T-helper 17 cell (primary cell): ENCODE measurements at regions not wholly inside any gene's neighbourhood (a gene's known extent, or its start where the extent isn't known, plus 50 kb on each side); places are given as distances from the start of the nearest gene placed in this dataset.

ENCODE experiments used
- ATAC-seq: fragments of 150-1000 bp; cut with Tn5 transposase; 2 replicates; pipeline ENCODE4 v1.10.0; 2021; ENCODE audit warnings: mild to moderate bottlenecking, moderate library complexity
- DNase-seq, 3 donors: peaks; one replicate each; pipeline versions ENCODE4 v3.0.0 to v3.0.0-alpha.2; 2020 to 2021
- H3K9me3 ChIP-seq: one replicate; pipeline ENCODE4 v1.7.0; 2013; ENCODE audit warnings: low read length, mild to moderate bottlenecking; ENCODE audit not compliant: control insufficient read depth, poor library complexity, severe bottlenecking
- H3K27ac Mint-ChIP-seq: one replicate; pipeline ENCODE4 v1.8.0; 2022; ENCODE audit warnings: mild to moderate bottlenecking, moderate library complexity, mixed read lengths
- H3K27me3 Mint-ChIP-seq: one replicate; pipeline ENCODE4 v1.8.0; 2022; ENCODE audit warnings: mixed read lengths
- H3K36me3 Mint-ChIP-seq: one replicate; pipeline ENCODE4 v1.8.0; 2022; ENCODE audit warnings: low read depth, mixed read lengths
- H3K4me1 Mint-ChIP-seq: one replicate; pipeline ENCODE4 v1.8.0; 2022; ENCODE audit warnings: mild to moderate bottlenecking, mixed read lengths
- H3K4me3 Mint-ChIP-seq: one replicate; pipeline ENCODE4 v1.8.0; 2022; ENCODE audit warnings: mild to moderate bottlenecking, moderate library complexity, mixed read lengths

DNA sequence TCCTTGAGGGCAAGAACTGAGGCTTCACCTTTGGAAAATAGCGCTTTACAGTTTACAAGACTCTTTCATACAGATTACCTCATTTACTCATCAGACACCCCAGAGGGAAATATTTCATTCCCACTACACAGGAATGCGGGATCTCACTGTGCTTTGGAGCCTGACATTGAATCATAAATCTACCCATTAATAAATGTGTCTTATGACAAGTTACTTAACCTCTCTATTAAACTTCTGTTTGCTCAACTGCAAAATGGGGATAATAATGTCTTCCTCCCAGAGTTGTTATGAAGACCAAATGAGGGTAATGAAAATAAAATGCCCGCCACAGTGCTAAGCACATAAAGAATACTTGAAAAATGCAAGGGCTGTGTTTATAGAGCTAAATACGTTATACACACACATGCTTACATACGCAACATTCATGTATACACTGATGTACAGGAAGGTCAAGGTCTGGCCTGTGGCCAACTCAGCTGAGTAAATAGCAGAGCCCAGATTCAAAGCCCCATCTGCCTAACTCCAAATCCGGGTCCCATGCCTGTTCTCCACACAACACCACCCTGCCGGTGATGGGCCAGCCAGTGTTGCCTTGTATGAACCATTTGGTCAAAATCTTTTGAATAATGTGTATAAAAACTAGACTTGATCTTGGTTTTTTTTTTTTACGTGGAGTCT is 56.6 kb upstream of the CALM2 start:
- Mint-ChIP-seq H3K36me3 (peaks cover 3% of the 10 kb centered on the region), H3K4me1 (no peaks in the 10 kb centered on the region), H3K27ac (no peak overlapping the region), H3K27me3 (peaks cover 40% of the 10 kb centered on the region), H3K4me3 (no peak overlapping the region)
- DNase-seq = no peak
- H3K9me3 ChIP-seq = no peaks in the 10 kb centered on the region
- ATAC-seq = no peak

DNA sequence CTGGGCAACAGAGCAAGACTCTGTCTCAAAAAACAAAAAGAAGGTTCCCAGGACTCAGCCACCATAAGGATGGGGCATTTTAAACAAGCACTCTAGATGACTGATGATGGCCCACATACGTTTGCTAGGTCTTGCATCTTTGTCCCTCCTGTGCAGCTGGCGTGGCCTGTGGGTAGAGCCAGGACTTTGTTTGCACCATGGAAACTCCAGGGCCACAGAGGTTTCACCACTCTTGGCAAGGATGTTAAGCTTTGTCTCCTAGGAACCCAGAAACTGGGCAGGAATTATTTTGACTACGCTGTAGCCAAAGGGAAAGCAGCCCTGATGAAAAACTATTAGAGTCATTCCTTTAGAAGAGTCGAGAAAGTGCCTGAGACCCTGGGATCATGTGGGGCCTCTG is 54.1 kb upstream of the CALM2 start:
- H3K4me3 Mint-ChIP-seq = no peak overlapping the region
- H3K9me3 ChIP-seq = no peaks in the 10 kb centered on the region
- DNase-seq = no peak
- H3K27ac Mint-ChIP-seq = no peak overlapping the region
- H3K27me3 Mint-ChIP-seq = peaks cover 32% of the 10 kb centered on the region
- peaks cover 1% of the 10 kb centered on the region for H3K36me3 Mint-ChIP-seq
- ATAC-seq = no peak
- H3K4me1 Mint-ChIP-seq = no peaks in the 10 kb centered on the region

- H3K27ac Mint-ChIP-seq = no peak overlapping the region
Observed at GRCh38 chr2:47227532-47228279, 51.4 kb upstream of the CALM2 start.

GRCh38 chr2:47226923-47227220 is 50.6 kb upstream of the CALM2 start:
- ATAC-seq = no peak

More at GRCh38 chr2:47227532-47228279, 51.4 kb upstream of the CALM2 start:
- H3K9me3 ChIP-seq = no peaks in the 10 kb centered on the region
- DNase-seq (no peak), ATAC-seq (no peak)
- Mint-ChIP-seq H3K4me1 (no peaks in the 10 kb centered on the region), H3K36me3 (no peaks in the 10 kb centered on the region), H3K4me3 (no peak overlapping the region), H3K27me3 (peaks cover 14% of the 10 kb centered on the region)

DNA sequence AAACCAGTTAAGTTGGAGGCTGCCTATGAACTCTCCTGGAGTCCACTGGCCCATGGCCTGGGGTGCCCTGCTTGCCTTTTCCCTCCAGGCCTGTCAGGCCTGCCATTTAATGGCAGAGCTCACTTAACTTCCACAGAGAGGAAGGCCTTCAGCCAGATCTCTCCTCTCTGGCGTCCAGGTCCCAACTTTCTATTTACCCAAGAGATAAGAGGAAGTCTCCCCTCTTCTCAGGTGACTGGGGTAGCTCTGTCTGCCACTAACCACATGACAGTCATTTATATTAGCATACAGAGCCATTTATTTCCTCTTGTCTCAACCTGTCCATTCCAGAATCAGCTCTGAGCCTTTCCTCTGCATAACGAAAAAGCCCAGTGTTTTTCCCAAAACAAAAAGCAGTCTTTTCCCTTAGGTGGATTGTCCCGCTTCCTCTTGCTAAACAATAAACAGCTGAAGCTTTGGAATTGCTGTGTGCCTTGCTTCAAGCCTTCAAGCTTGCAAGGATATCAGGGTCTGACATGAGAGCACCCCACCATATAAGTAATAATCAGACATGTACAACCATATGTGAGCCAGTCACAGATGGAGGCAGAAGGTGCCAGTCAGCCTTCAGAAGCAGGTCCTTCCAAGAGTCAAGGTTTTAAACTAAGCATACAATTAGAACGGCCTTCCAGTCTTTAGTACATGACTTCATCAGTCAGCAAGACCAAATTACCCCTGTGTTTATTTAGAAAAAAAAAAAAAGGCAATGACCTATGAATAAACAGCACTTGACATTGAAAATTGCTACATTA is 50.0 kb upstream of the CALM2 start:
- H3K27me3 Mint-ChIP-seq = peaks cover 9% of the 10 kb centered on the region
- no peaks in the 10 kb centered on the region for H3K4me1 Mint-ChIP-seq
- DNase-seq = no peak
- no peaks in the 10 kb centered on the region for H3K9me3 ChIP-seq
- no peaks in the 10 kb centered on the region for H3K36me3 Mint-ChIP-seq
- H3K4me3 Mint-ChIP-seq = no peak overlapping the region
- ATAC-seq = no peak
- H3K27ac Mint-ChIP-seq = no peak overlapping the region

More at GRCh38 chr2:47226923-47227220, 50.6 kb upstream of the CALM2 start:
- no peak overlapping the region for H3K4me3 Mint-ChIP-seq
- H3K27ac Mint-ChIP-seq = no peak overlapping the region
- no peak for DNase-seq
- H3K9me3 ChIP-seq = no peaks in the 10 kb centered on the region
- no peaks in the 10 kb centered on the region for H3K4me1 Mint-ChIP-seq
- H3K27me3 Mint-ChIP-seq = peaks cover 9% of the 10 kb centered on the region
- H3K36me3 Mint-ChIP-seq = no peaks in the 10 kb centered on the region
